Hepatocyte (in vitro differentiated cells): ENCODE measurements at regions not wholly inside any gene's neighbourhood (a gene's known extent, or its start where the extent isn't known, plus 50 kb on each side); places are given as distances from the start of the nearest gene placed in this dataset.

ENCODE experiments used
- DNase-seq: peaks from one replicate; pipeline ENCODE4 v3.0.0-alpha.2; 2016; ENCODE audit warnings: low spot score
- H2AFZ ChIP-seq: fragments of 200-600 bp; sonication (generic); 2 replicates; pipeline ENCODE4 v1.6.0; 2016; ENCODE audit warnings: antibody characterized with exemption, mild to moderate bottlenecking
- H3K27ac ChIP-seq: fragments of 200-600 bp; sonication (generic); 2 replicates; pipeline ENCODE4 v1.5.1; 2016; ENCODE audit warnings: mild to moderate bottlenecking
- H3K27me3 ChIP-seq: fragments of 200-600 bp; sonication (generic); 2 replicates; pipeline ENCODE4 v1.6.1; 2016
- H3K36me3 ChIP-seq: fragments of 200-600 bp; sonication (generic); replicated peaks from 2 replicates; pipeline ENCODE4 v1.5.1; 2016; ENCODE audit warnings: low read depth; ENCODE audit not compliant: insufficient read depth
- H3K4me1 ChIP-seq: fragments of 200-600 bp; sonication (generic); 2 replicates; pipeline ENCODE4 v1.5.1; 2016; ENCODE audit warnings: mild to moderate bottlenecking, moderate library complexity; ENCODE audit not compliant: insufficient read depth
- H3K4me2 ChIP-seq: fragments of 200-600 bp; sonication (generic); 2 replicates; pipeline ENCODE4 v1.6.0; 2016
- H3K4me3 ChIP-seq: fragments of 200-600 bp; sonication (generic); 2 replicates; pipeline ENCODE4 v1.5.1; 2016; ENCODE audit warnings: mild to moderate bottlenecking
- H3K79me2 ChIP-seq: fragments of 200-600 bp; sonication (generic); 2 replicates; pipeline ENCODE4 v1.6.0; 2017; ENCODE audit warnings: mild to moderate bottlenecking
- H3K9me2 ChIP-seq: fragments of 200-600 bp; sonication (generic); replicated peaks from 2 replicates; pipeline ENCODE4 v1.6.0; 2017; ENCODE audit warnings: mild to moderate bottlenecking; ENCODE audit not compliant: insufficient read depth
- H3K9me3 ChIP-seq: fragments of 200-600 bp; sonication (generic); 2 replicates; pipeline ENCODE4 v1.5.1; 2016; ENCODE audit warnings: low read depth, mild to moderate bottlenecking
- H4K20me1 ChIP-seq: fragments of 200-600 bp; sonication (generic); 2 replicates; pipeline ENCODE4 v1.6.0; 2016; ENCODE audit warnings: mild to moderate bottlenecking; ENCODE audit not compliant: insufficient read depth, poor library complexity, severe bottlenecking
- EZH2 ChIP-seq: fragments of 200-600 bp; sonication (generic); IDR thresholded peaks from 2 replicates; pipeline ENCODE4 v1.6.1; 2016; ENCODE audit warnings: antibody characterized with exemption, mild to moderate bottlenecking, borderline replicate concordance
- EZH2phosphoT487 ChIP-seq: fragments of 200-600 bp; sonication (generic); IDR thresholded peaks from one replicate; pipeline ENCODE4 v1.6.1; 2018; ENCODE audit warnings: antibody characterized with exemption, mild to moderate bottlenecking, low read depth, moderate library complexity; ENCODE audit not compliant: unreplicated experiment, severe bottlenecking
- WGBS: methylation state at CpG from one replicate; pipeline ENCODE4 v1.1.6; 2016; ENCODE audit warnings: low lambda C conversion rate; ENCODE audit errors: missing lambda C conversion rate; 5-methylcytosine and 5-hydroxymethylcytosine counted together
- TF ChIP-seq, protein P1 (sequence below): fragments of 200-600 bp; sonication (generic); IDR thresholded peaks from 2 replicates; pipeline ENCODE4 v1.5.1; 2016; ENCODE audit warnings: antibody characterized with exemption, mild to moderate bottlenecking; ENCODE audit not compliant: poor library complexity

DNA sequence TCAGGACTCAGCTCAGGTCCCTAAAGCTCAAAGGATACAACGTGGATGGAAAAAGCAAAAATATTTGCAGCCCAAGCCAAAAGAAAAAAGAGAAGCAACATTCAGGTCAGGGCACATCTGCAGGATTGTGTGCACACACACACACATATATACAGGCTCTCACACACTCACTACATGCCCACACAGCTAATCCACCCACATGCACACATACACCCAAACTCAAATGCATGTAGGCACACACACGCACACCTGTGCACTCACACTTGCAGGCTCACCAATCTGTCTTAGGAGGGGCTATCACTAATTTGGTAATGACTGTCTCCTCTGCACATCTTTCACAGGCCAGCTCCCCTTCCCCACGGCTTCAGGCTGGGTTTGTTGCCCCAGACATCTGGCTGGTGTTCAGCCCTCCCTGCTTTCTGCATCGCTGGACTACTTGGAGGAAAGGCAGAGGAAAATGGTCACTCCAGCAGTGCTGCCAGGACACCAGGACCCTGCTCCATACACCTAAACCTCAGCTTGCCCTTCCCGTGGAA, 103.6 kb upstream of the DRD2 start:
- no peaks in the 10 kb centered on the region for H4K20me1 ChIP-seq
- TF ChIP-seq, protein P1, sequence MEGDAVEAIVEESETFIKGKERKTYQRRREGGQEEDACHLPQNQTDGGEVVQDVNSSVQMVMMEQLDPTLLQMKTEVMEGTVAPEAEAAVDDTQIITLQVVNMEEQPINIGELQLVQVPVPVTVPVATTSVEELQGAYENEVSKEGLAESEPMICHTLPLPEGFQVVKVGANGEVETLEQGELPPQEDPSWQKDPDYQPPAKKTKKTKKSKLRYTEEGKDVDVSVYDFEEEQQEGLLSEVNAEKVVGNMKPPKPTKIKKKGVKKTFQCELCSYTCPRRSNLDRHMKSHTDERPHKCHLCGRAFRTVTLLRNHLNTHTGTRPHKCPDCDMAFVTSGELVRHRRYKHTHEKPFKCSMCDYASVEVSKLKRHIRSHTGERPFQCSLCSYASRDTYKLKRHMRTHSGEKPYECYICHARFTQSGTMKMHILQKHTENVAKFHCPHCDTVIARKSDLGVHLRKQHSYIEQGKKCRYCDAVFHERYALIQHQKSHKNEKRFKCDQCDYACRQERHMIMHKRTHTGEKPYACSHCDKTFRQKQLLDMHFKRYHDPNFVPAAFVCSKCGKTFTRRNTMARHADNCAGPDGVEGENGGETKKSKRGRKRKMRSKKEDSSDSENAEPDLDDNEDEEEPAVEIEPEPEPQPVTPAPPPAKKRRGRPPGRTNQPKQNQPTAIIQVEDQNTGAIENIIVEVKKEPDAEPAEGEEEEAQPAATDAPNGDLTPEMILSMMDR = no peak
- TF ChIP-seq EZH2phosphoT487 (no peak), EZH2 (no peak)
- DNase-seq = no peak
- H3K27me3 ChIP-seq = no peaks in the 10 kb centered on the region
- H3K4me3 ChIP-seq = no peak overlapping the region
- no peaks in the 10 kb centered on the region for H3K9me3 ChIP-seq
- 63% methylated on average over 5 of the region's 5 CpGs for WGBS
- H3K9me2 ChIP-seq = no peaks in the 10 kb centered on the region
- no peak overlapping the region for H2AFZ ChIP-seq
- H3K4me1 ChIP-seq = no peaks in the 10 kb centered on the region
- no peaks in the 10 kb centered on the region for H3K79me2 ChIP-seq
- no peak overlapping the region for H3K27ac ChIP-seq
- no peak overlapping the region for H3K4me2 ChIP-seq
- H3K36me3 ChIP-seq = no peaks in the 10 kb centered on the region

DNA sequence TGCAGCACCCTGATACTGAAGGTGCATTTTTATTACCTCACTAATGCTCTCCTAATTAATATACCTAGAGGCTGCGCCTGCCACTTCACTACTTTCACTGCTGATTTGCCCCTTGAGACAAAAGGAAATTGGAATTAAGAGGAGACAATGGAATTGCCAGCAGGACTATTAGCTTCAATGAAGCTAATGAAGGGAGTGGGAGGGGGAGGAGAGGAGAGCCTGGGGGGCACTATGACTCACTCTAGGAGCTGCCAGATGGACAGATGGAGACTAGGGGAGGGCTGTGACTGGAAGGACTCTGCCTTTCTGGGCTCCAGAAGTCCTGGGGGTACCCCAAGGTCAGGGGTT, 102.8 kb upstream of the DRD2 start:
- no peak overlapping the region for H3K4me3 ChIP-seq
- no peak overlapping the region for H3K27ac ChIP-seq
- WGBS = 73% methylated on average over 1 of the region's 1 CpG
- H2AFZ ChIP-seq = no peak overlapping the region
- no peaks in the 10 kb centered on the region for H3K9me3 ChIP-seq
- no peak for DNase-seq
- H3K79me2 ChIP-seq = no peaks in the 10 kb centered on the region
- H3K9me2 ChIP-seq = no peaks in the 10 kb centered on the region
- H3K36me3 ChIP-seq = no peaks in the 10 kb centered on the region
- no peaks in the 10 kb centered on the region for H3K4me1 ChIP-seq
- TF ChIP-seq EZH2 (no peak), EZH2phosphoT487 (no peak)
- TF ChIP-seq, protein P1 = no peak
- H3K27me3 ChIP-seq = no peaks in the 10 kb centered on the region
- H3K4me2 ChIP-seq = no peak overlapping the region
- H4K20me1 ChIP-seq = no peaks in the 10 kb centered on the region

DNA sequence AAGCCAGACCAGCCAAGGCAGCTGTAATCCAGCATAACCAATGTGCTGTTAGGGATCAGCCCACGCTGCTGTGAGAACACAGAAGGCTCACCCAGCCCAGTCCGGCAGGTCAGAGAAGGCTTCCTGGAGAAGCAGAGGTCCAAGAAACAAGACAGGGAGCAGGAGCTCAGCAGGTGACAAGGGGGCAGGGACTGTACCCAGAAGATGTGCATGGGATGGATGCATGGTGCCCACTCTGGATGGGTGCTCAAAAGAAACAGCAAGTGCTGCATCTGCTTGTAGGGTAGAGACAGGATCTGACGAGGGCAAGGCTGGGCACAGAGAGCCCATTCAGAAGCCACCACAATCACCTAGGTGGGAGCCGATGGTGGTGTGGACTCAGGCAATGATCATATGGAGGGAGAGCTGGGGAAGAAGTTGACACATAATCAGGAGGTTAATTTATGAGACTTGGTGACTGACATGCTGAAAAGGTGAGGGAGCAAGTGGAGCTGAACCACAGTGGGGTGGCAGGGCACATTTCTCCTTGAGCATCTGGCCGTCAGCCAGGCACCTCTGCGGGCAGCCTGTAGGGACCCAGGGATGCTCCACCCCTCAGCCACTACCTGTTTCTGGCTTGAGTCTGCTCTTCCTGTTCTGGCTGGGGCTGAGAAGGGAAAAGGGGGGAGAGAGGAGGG, 102.3 kb upstream of the DRD2 start:
- Histone ChIP-seq H3K27me3 (no peaks in the 10 kb centered on the region), H3K9me2 (no peaks in the 10 kb centered on the region), H4K20me1 (no peaks in the 10 kb centered on the region), H3K36me3 (no peaks in the 10 kb centered on the region), H3K79me2 (no peaks in the 10 kb centered on the region), H2AFZ (no peak overlapping the region), H3K4me3 (no peak overlapping the region), H3K4me2 (no peak overlapping the region), H3K27ac (no peak overlapping the region), H3K9me3 (no peaks in the 10 kb centered on the region), H3K4me1 (no peaks in the 10 kb centered on the region)
- DNase-seq = no peak
- WGBS = 77% methylated on average over 6 of the region's 6 CpGs
- TF ChIP-seq EZH2 = no peak
- TF ChIP-seq, protein P1 = no peak
- no peak for TF ChIP-seq EZH2phosphoT487
